C4-2B (cell line): ENCODE measurements at regions not wholly inside any gene's neighbourhood (a gene's known extent, or its start where the extent isn't known, plus 50 kb on each side); places are given as distances from the start of the nearest gene placed in this dataset.

Experiments
- ZFX ChIP-seq: fragments of 450-650 bp; IDR thresholded peaks from 2 replicates; pipeline ENCODE4 v1.6.1; 2017
- TF ChIP-seq, protein P1 (sequence below): fragments of 450-650 bp; conservative IDR thresholded peaks from 2 replicates; pipeline ENCODE4 v1.5.1; 2017; ENCODE audit warnings: mild to moderate bottlenecking

DNA sequence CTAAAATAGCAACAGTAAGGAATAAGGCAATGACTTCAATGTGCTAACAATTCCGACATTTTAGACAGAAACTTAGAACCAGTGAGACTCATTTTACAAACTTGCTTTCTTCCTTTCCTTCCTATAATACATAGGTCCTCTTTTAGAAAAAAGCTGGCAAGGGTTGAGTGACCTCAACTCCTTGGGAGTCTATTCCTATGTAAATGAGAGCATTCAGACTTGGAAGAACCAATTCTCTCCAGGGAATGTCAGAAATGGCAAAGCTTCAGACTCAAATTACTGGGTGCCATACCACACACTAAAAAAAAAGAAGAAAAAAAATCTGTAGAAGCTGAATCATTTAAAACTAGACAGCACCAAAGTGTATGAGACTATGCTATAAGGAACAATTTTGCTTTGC lies 1328.2 kb downstream of the OLFM4 start:
- no peak for TF ChIP-seq ZFX
- TF ChIP-seq, protein P1, sequence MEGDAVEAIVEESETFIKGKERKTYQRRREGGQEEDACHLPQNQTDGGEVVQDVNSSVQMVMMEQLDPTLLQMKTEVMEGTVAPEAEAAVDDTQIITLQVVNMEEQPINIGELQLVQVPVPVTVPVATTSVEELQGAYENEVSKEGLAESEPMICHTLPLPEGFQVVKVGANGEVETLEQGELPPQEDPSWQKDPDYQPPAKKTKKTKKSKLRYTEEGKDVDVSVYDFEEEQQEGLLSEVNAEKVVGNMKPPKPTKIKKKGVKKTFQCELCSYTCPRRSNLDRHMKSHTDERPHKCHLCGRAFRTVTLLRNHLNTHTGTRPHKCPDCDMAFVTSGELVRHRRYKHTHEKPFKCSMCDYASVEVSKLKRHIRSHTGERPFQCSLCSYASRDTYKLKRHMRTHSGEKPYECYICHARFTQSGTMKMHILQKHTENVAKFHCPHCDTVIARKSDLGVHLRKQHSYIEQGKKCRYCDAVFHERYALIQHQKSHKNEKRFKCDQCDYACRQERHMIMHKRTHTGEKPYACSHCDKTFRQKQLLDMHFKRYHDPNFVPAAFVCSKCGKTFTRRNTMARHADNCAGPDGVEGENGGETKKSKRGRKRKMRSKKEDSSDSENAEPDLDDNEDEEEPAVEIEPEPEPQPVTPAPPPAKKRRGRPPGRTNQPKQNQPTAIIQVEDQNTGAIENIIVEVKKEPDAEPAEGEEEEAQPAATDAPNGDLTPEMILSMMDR = no peak
